ENCODE measurements at regions not wholly inside any gene's neighbourhood (a gene's known extent, or its start where the extent isn't known, plus 50 kb on each side); places are given as distances from the start of the nearest gene placed in this dataset.

- H3K4me1 ChIP-seq (ENCODE audit: control insufficient read depth in 1 of 2, insufficient read depth in 2 of 2, low read length in 2 of 2) = peaks cover 0 to 3% of the 10 kb centered on the region in 2 experiments; a peak in 1 of 4 replicates
- TF ChIP-seq EZH2phosphoT487 (IDR thresholded peaks at IDR 0.05; ENCODE audit: borderline replicate concordance) (no peak), SP1 (IDR thresholded peaks at IDR 0.05; ENCODE audit: low read depth) (no peak), ATF3 (IDR thresholded peaks at IDR 0.05) (no peak), CEBPB (IDR thresholded peaks at IDR 0.05; ENCODE audit: low read depth) (no peak), REST (IDR thresholded peaks at IDR 0.05; ENCODE audit: low read depth) (no peak), CBX3 (IDR thresholded peaks at IDR 0.05; ENCODE audit: low read depth) (no peak), MAX (IDR thresholded peaks at IDR 0.05) (no peak), ZNF274 (IDR thresholded peaks at IDR 0.05; ENCODE audit: low read depth, low read length) (no peak), EGR1 (IDR thresholded peaks at IDR 0.05; ENCODE audit: low read depth) (no peak), SIN3A (IDR thresholded peaks at IDR 0.05; ENCODE audit: low read depth) (no peak), ELF1 (IDR thresholded peaks at IDR 0.05; ENCODE audit: borderline replicate concordance, low read depth) (no peak), POLR2A (IDR thresholded peaks at IDR 0.05; ENCODE audit: borderline replicate concordance, extremely low read depth, insufficient read depth, insufficient read length) (no peak), ZFX (IDR thresholded peaks at IDR 0.05) (no peak), SRF (IDR thresholded peaks at IDR 0.05; ENCODE audit: low read depth) (no peak), ZBTB33 (IDR thresholded peaks at IDR 0.05; ENCODE audit: extremely low read depth, insufficient replicate concordance, low read length) (no peak), YY1 (IDR thresholded peaks at IDR 0.05; ENCODE audit: extremely low read depth, insufficient replicate concordance, low read depth, low read length) (no peak)
- no TSS peak for BruUV-seq (replicated peaks)
- no peak overlapping the region for H3K9ac ChIP-seq (ENCODE audit: low read length)
- DNase-seq (ENCODE audit: low read depth, low spot score) = no peak
- no peaks in the 10 kb centered on the region for H3K79me2 ChIP-seq (ENCODE audit: insufficient read depth, low read length)
- intact Hi-C loops (cut with micrococcal nuclease) = no loop called here
- no peaks in the 10 kb centered on the region for H3K9me2 ChIP-seq (ENCODE audit: insufficient read depth)
- ATAC-seq = no peak
- RAD21 ChIA-PET (ENCODE audit: low non-redundant PET in 1 of 2, low total read pairs in 2 of 2, uncharacterized antibody in 2 of 2, unreplicated experiment in 2 of 2) = no interaction called here
- no peaks in the 10 kb centered on the region for H3K9me3 ChIP-seq (ENCODE audit: control insufficient read depth in 1 of 2, insufficient read depth in 1 of 2, low read depth in 1 of 2, low read length in 2 of 2)
- no peak overlapping the region for H3K4me2 ChIP-seq (ENCODE audit: low read length)
- CTCF ChIA-PET = no interaction called here
- no peaks in the 10 kb centered on the region for H4K20me1 ChIP-seq (ENCODE audit: insufficient read depth)
- no peaks in the 10 kb centered on the region for H3K36me3 ChIP-seq (ENCODE audit: control insufficient read depth in 1 of 2, insufficient read depth in 2 of 2, low read length in 2 of 2)
- H3K27ac ChIP-seq (ENCODE audit: low read depth, low read length) = no peak overlapping the region
- no peak overlapping the region for H2AFZ ChIP-seq (ENCODE audit: low read depth, low read length, poor library complexity, severe bottlenecking)
- peaks cover 6% of the 10 kb centered on the region; the same call in 1 of the 2 replicates for H3K27me3 ChIP-seq (ENCODE audit: insufficient read depth, low read length)
- POLR2A ChIA-PET = no interaction called here
- H3K4me3 ChIP-seq (replicated peaks in 1 of 2; ENCODE audit: low read depth in 1 of 2, low read length in 2 of 2) = no peak overlapping the region
Measured at GRCh38 chr16:80903616-80904015, 99.2 kb upstream of the CDYL2 start.

Measured in HCT116 (cell line).